ENCODE measurements at regions not wholly inside any gene's neighbourhood (a gene's known extent, or its start where the extent isn't known, plus 50 kb on each side); places are given as distances from the start of the nearest gene placed in this dataset.

DNA sequence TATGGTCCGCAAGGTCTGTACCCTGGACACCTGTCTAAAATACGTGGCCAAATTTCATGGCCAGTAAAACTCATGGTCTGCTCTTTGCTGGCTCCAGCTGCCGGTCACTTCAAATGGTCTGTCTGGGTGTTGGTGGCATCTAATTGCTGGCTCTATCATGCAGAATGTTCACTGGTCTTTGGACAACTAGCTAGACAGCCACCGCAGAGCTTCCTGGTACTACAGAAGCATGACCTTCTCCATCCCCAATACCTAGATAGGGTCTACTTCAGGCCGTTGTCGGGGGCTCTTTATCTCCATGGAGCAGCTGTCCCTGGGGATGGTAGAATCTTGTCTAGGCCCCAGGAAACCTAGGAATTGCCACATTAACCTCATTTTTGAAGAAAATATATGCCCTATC lies 88.4 kb upstream of the RMDN2 start:
- no peak overlapping the region for H3K27ac ChIP-seq
- H3K9me3 ChIP-seq, result no peaks in the 10 kb centered on the region
- no peak for DNase-seq
- H3K4me3 ChIP-seq, result no peak overlapping the region
- no peaks in the 10 kb centered on the region for H3K27me3 ChIP-seq
- no peaks in the 10 kb centered on the region for H3K4me1 ChIP-seq
- H3K36me3 ChIP-seq, result no peaks in the 10 kb centered on the region
- no peak for TF ChIP-seq CTCF (IDR thresholded peaks at IDR 0.05)
- no peak for TF ChIP-seq POLR2A (IDR thresholded peaks at IDR 0.05)

DNA sequence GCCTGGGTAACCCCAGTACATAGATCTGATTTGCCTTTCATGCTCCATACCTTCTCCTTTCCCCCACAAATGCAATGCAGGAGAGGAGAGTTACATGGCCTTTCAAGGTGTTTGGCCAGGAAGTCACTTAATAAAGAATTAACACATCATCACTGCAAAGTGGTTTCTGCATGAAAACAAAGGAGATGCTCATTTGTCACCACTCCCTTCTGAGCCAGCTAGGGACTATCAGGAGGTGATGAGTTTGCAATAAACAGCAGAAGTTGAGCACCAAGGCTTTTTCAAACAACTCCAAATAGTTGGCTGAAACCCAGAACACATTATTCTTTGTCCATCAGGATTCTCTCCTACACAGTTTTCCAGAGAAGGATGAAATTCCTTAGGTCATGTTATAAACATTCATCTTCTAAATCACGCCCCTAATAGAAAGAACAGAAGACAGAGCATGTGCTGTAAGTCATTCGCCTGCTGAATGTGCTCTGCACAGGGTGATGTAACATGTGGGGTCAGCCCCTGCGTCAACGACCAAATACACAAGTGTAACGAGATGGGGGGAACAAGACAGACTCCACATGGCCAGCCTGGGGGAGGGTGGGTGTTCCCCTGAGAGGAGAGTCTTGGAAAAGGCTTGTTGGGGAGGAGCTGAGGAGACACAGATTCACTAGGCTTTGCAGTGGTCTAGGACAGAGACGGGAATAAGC lies 87.3 kb upstream of the RMDN2 start:
- Histone ChIP-seq H3K4me1 (no peaks in the 10 kb centered on the region), H3K4me3 (no peak overlapping the region), H3K27ac (peak overlapping the region in 1 of 4 donors; percentile 38), H3K9me3 (no peaks in the 10 kb centered on the region), H3K27me3 (no peaks in the 10 kb centered on the region), H3K36me3 (no peaks in the 10 kb centered on the region)
- no peak for DNase-seq
- TF ChIP-seq CTCF (IDR thresholded peaks at IDR 0.05) (no peak), POLR2A (IDR thresholded peaks at IDR 0.05) (no peak)

GRCh38 chr2:37838541-37839167 lies 86.4 kb upstream of the RMDN2 start:
- Histone ChIP-seq H3K4me3 (no peak overlapping the region), H3K36me3 (no peaks in the 10 kb centered on the region), H3K9me3 (no peaks in the 10 kb centered on the region), H3K27ac (peak overlapping the region in 1 of 4 donors; percentile 38), H3K4me1 (no peaks in the 10 kb centered on the region), H3K27me3 (no peaks in the 10 kb centered on the region)
- DNase-seq, result no peak
- TF ChIP-seq CTCF (IDR thresholded peaks at IDR 0.05), result no peak
- TF ChIP-seq POLR2A (IDR thresholded peaks at IDR 0.05), result no peak

DNA sequence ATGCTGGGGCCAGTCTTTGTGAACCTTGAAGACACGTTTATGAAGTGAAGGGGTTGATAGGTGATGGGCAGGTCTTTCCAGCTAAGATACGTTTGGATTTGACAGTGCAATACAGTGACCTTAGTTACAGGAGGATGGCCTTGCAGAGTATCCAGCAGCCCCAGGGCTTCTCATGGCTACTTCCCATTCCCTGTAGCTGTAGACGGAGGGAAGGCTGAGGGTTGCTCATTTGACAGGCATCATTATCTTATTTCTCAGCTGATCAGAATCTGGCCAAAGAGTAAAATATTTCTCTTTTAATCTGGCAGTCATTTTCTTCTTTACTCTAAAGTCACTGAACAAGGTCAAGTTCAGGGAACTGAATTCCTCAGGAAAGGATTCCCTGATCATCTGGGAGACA lies 85.1 kb upstream of the RMDN2 start:
- H3K9me3 ChIP-seq, result no peaks in the 10 kb centered on the region
- DNase-seq, result no peak
- TF ChIP-seq POLR2A (IDR thresholded peaks at IDR 0.05) (no peak), CTCF (IDR thresholded peaks at IDR 0.05) (no peak)
- no peaks in the 10 kb centered on the region for H3K27me3 ChIP-seq
- no peaks in the 10 kb centered on the region for H3K4me1 ChIP-seq
- H3K4me3 ChIP-seq, result no peak overlapping the region
- no peak overlapping the region for H3K27ac ChIP-seq
- H3K36me3 ChIP-seq, result no peaks in the 10 kb centered on the region

DNA sequence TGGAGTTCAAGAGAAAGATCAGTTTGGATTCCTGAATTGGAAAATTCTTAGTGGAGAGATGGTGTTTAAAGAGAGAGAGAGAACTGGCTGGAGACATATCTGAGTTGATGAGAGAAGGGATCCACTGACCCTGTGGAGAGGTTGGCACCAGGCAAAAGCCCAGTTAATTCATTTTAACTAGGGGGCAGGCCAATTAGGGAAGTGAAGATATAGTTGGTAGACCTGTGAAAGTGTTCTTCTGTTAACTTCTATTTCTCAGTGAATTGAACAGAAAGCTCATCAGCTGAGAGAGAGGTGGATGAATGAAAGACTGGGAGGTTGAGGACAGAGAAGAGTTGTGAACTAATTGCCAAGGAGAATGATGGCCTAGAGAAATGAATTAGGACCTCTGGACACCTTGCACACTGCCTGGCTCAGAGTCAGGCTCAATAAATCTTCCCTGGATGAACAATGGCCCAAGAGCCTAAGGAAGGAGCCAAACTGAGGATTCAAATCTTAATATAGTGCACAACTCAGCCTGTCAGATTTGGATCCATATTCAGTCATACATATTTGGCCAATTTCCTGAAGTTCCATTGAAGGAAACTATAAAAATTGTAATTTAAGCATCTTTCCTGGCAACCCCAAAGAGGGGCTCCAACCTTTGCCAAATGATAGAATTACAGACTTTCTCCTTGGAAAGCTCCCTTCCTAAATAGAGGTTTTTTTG lies 82.2 kb upstream of the RMDN2 start:
- no peak overlapping the region for H3K4me3 ChIP-seq
- no peaks in the 10 kb centered on the region for H3K4me1 ChIP-seq
- DNase-seq, result no peak
- H3K36me3 ChIP-seq, result no peaks in the 10 kb centered on the region
- H3K27ac ChIP-seq, result no peak overlapping the region
- H3K9me3 ChIP-seq, result no peaks in the 10 kb centered on the region
- H3K27me3 ChIP-seq, result no peaks in the 10 kb centered on the region
- TF ChIP-seq POLR2A (IDR thresholded peaks at IDR 0.05) (no peak), CTCF (IDR thresholded peaks at IDR 0.05) (no peak)
